Fibroblast of lung (primary cell): ENCODE measurements at regions not wholly inside any gene's neighbourhood (a gene's known extent, or its start where the extent isn't known, plus 50 kb on each side); places are given as distances from the start of the nearest gene placed in this dataset.
"Not testable (repeated sequence)": the region's sequence is repeated elsewhere in the genome, so short reads cannot be mapped to it uniquely, and the experiment has no call there.

Experiments
- CTCF ChIP-seq, 2 donors: IDR thresholded peaks in 1 of 2; conservative IDR thresholded peaks in 1 of 2; 1 replicate in 1 of 2; 2 replicates in 1 of 2; pipeline ENCODE4 v1.5.1; 2011 to 2012; ENCODE audit warnings: low read length in 2 of 2, control low read depth in 1 of 2, inconsistent platforms in 1 of 2, low read depth in 1 of 2, mild to moderate bottlenecking in 1 of 2
- EZH2 ChIP-seq: IDR thresholded peaks from 2 replicates; pipeline ENCODE4 v1.5.1; 2012; ENCODE audit warnings: low read length, control low read depth, mild to moderate bottlenecking; ENCODE audit errors: missing control alignments

DNA sequence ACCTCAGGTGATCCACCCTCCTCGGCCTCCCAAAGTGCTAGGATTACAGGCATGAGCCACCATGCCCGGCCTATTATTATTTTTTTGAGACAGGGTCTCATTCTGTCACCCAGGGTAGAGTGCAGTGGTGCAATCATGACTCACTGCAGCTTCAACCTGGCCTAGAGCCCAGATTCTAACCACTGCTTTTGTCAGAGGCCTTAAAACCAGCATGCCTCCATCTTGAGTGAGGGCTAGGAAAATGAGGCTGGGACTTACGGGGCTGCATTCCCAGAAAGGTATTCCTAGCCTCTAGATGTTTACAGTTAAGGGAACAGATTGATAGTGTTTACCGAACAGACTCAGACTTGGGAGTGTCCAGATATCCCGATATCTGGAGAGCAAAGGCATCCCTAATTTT, 57.6 kb upstream of the ATF7IP2 start:
- TF ChIP-seq CTCF (conservative IDR thresholded peaks at IDR 0.05 in 1 of 2, IDR thresholded peaks at IDR 0.05 in 1 of 2; ENCODE audit: low read depth in 1 of 2, low read length in 2 of 2); EZH2: not testable (repeated sequence)
